Loucy (cell line): ENCODE measurements at regions not wholly inside any gene's neighbourhood (a gene's known extent, or its start where the extent isn't known, plus 50 kb on each side); places are given as distances from the start of the nearest gene placed in this dataset.

Experiments
- EZH2phosphoT487 ChIP-seq: fragments of 200-600 bp; IDR thresholded peaks from 2 replicates; pipeline ENCODE4 v1.6.1; 2018; ENCODE audit warnings: antibody characterized with exemption, mild to moderate bottlenecking, moderate library complexity, borderline replicate concordance
- TF ChIP-seq, protein P1 (sequence below): fragments of 200-600 bp; sonication (generic); conservative IDR thresholded peaks from 2 replicates; pipeline ENCODE4 v1.5.1; 2014; ENCODE audit warnings: mild to moderate bottlenecking, antibody characterized with exemption, low read length

DNA sequence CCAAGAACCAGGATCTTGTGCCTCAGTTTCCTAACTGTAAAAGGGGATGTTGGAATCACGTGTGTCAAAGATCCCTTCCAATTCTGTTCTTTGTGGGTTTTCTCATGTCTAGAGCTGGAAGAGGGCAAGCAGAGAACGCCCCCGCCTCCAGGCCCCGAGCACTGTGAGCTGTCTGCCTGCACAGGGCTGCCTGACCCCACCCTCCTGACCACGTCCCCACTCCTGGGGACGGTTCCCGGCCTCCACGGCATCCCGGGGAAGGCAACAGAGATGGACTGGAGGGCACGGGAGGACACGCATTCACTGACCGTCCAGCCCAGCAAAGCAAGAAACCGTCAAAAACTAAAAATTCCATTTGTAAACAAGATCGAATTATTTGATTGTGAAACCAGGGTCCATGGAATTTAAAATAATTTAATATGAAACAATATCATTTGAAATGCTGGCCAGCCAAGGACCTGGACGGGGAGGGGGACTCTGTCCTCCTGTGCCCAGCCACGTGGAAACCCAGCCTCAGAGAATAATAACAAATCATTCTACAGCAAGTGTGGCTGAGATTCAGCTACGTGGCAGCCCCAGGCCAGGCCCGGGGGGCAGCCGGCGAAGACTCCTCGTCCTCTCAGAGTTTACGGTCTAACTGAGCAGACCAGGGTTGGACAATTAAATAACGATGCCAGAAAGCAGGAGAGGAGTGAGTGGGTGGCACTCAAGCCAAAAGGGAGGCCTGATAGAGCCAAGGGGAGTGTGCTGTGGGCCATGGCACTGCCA is 87.3 kb upstream of the DIO3 start:
- TF ChIP-seq, protein P1, sequence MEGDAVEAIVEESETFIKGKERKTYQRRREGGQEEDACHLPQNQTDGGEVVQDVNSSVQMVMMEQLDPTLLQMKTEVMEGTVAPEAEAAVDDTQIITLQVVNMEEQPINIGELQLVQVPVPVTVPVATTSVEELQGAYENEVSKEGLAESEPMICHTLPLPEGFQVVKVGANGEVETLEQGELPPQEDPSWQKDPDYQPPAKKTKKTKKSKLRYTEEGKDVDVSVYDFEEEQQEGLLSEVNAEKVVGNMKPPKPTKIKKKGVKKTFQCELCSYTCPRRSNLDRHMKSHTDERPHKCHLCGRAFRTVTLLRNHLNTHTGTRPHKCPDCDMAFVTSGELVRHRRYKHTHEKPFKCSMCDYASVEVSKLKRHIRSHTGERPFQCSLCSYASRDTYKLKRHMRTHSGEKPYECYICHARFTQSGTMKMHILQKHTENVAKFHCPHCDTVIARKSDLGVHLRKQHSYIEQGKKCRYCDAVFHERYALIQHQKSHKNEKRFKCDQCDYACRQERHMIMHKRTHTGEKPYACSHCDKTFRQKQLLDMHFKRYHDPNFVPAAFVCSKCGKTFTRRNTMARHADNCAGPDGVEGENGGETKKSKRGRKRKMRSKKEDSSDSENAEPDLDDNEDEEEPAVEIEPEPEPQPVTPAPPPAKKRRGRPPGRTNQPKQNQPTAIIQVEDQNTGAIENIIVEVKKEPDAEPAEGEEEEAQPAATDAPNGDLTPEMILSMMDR = no peak
- no peak for TF ChIP-seq EZH2phosphoT487
